WTC11 (cell line): ENCODE measurements at regions not wholly inside any gene's neighbourhood (a gene's known extent, or its start where the extent isn't known, plus 50 kb on each side); places are given as distances from the start of the nearest gene placed in this dataset.

ENCODE experiments used
- ATF1 ChIP-seq: sonication (generic); formaldehyde crosslinking; IDR thresholded peaks from 2 replicates; pipeline ENCODE4 v1.8.1; 2023; ENCODE audit warnings: mild to moderate bottlenecking, moderate library complexity, missing genetic modification reagents
- CREB1 ChIP-seq: sonication (generic); formaldehyde crosslinking; IDR thresholded peaks from 2 replicates; pipeline ENCODE4 v1.8.0; 2023; ENCODE audit warnings: mild to moderate bottlenecking, missing genetic modification reagents
- CTCF ChIP-seq: fragments of 200-600 bp; IDR thresholded peaks from 2 replicates; pipeline ENCODE4 v1.8.0; 2022; ENCODE audit warnings: antibody characterized with exemption
- ESRRA ChIP-seq: sonication (generic); formaldehyde crosslinking; IDR thresholded peaks from 2 replicates; pipeline ENCODE4 v1.8.1; 2022; ENCODE audit warnings: mild to moderate bottlenecking, missing genetic modification reagents, borderline replicate concordance
- FOXJ3 ChIP-seq: sonication (generic); formaldehyde crosslinking; IDR thresholded peaks from 2 replicates; pipeline ENCODE4 v1.9.0; 2021; ENCODE audit warnings: missing genetic modification reagents, mild to moderate bottlenecking, borderline replicate concordance
- FOXP4 ChIP-seq: sonication (generic); formaldehyde crosslinking; IDR thresholded peaks from 2 replicates; pipeline ENCODE4 v1.8.0; 2022; ENCODE audit warnings: mild to moderate bottlenecking, missing genetic modification reagents
- MAX ChIP-seq: sonication (generic); formaldehyde crosslinking; IDR thresholded peaks from 2 replicates; pipeline ENCODE4 v1.8.0; 2022; ENCODE audit warnings: mild to moderate bottlenecking, missing genetic modification reagents
- ZBTB21 ChIP-seq: sonication (generic); formaldehyde crosslinking; IDR thresholded peaks from 2 replicates; pipeline ENCODE4 v1.8.1; 2023; ENCODE audit warnings: mild to moderate bottlenecking, missing genetic modification reagents, borderline replicate concordance
- ZNF121 ChIP-seq: sonication (generic); formaldehyde crosslinking; IDR thresholded peaks from 2 replicates; pipeline ENCODE4 v1.8.0; 2023; ENCODE audit warnings: missing genetic modification reagents
- ZNF281 ChIP-seq: sonication (generic); formaldehyde crosslinking; IDR thresholded peaks from 2 replicates; pipeline ENCODE4 v1.8.0; 2023; ENCODE audit warnings: mild to moderate bottlenecking, missing genetic modification reagents
- TF ChIP-seq, protein P1 (sequence below): sonication (generic); formaldehyde crosslinking; IDR thresholded peaks from 2 replicates; pipeline ENCODE4 v1.8.0; 2023; ENCODE audit warnings: missing genetic modification reagents
- TF ChIP-seq, protein P2 (sequence below): sonication (generic); formaldehyde crosslinking; IDR thresholded peaks from 2 replicates; pipeline ENCODE4 v1.8.1; 2022; ENCODE audit warnings: missing genetic modification reagents, borderline replicate concordance
- TF ChIP-seq, protein P3 (sequence below): sonication (generic); formaldehyde crosslinking; conservative IDR thresholded peaks from 2 replicates; pipeline ENCODE4 v1.8.1; 2022; ENCODE audit warnings: mild to moderate bottlenecking, missing genetic modification reagents

DNA sequence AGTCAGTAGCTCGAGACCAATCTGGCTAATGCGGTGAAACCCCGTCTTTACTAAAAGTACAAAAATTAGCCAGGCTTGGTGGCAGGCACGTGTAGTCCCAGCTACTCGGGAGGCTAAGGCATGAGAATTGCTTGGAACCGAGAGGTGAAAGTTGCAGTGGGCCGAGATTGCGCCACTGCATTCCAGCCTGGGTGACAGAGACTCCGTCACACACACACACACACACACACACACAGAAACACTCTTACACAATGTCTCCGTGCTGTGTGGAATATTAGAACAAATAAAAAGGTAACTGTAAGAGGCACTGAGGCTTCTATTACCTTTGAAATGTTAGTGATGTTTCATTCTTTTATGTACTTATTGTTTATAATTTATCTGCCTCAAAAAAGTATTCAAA lies 326.6 kb downstream of the GPAT3 start:
- TF ChIP-seq CTCF (no peak), CREB1 (no peak), ATF1 (CRISPR knock-in tag) (no peak), ZBTB21 (no peak), ZNF121 (no peak), ESRRA (CRISPR knock-in tag) (no peak), ZNF281 (CRISPR knock-in tag) (no peak), FOXJ3 (no peak), FOXP4 (CRISPR knock-in tag) (no peak), MAX (CRISPR knock-in tag) (no peak)
- TF ChIP-seq, protein P1, sequence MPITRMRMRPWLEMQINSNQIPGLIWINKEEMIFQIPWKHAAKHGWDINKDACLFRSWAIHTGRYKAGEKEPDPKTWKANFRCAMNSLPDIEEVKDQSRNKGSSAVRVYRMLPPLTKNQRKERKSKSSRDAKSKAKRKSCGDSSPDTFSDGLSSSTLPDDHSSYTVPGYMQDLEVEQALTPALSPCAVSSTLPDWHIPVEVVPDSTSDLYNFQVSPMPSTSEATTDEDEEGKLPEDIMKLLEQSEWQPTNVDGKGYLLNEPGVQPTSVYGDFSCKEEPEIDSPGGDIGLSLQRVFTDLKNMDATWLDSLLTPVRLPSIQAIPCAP (CRISPR knock-in tag) = no peak
- TF ChIP-seq, protein P2, sequence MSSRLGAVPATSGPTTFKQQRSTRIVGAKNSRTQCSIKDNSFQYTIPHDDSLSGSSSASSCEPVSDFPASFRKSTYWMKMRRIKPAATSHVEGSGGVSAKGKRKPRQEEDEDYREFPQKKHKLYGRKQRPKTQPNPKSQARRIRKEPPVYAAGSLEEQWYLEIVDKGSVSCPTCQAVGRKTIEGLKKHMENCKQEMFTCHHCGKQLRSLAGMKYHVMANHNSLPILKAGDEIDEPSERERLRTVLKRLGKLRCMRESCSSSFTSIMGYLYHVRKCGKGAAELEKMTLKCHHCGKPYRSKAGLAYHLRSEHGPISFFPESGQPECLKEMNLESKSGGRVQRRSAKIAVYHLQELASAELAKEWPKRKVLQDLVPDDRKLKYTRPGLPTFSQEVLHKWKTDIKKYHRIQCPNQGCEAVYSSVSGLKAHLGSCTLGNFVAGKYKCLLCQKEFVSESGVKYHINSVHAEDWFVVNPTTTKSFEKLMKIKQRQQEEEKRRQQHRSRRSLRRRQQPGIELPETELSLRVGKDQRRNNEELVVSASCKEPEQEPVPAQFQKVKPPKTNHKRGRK (CRISPR knock-in tag) = no peak
- TF ChIP-seq, protein P3, sequence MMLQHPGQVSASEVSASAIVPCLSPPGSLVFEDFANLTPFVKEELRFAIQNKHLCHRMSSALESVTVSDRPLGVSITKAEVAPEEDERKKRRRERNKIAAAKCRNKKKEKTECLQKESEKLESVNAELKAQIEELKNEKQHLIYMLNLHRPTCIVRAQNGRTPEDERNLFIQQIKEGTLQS = no peak
